C4-2B (cell line): ENCODE measurements at regions not wholly inside any gene's neighbourhood (a gene's known extent, or its start where the extent isn't known, plus 50 kb on each side); places are given as distances from the start of the nearest gene placed in this dataset.

Experiments
- CTCF ChIP-seq: fragments of 450-650 bp; conservative IDR thresholded peaks from 2 replicates; pipeline ENCODE4 v1.5.1; 2017; ENCODE audit warnings: mild to moderate bottlenecking
- ZFX ChIP-seq: fragments of 450-650 bp; IDR thresholded peaks from 2 replicates; pipeline ENCODE4 v1.6.1; 2017

GRCh38 chr16:82298472-82298871, 128.4 kb upstream of the MPHOSPH6 start:
- TF ChIP-seq CTCF (no peak), ZFX (no peak)
